OCI-LY3 (cell line): ENCODE measurements at regions not wholly inside any gene's neighbourhood (a gene's known extent, or its start where the extent isn't known, plus 50 kb on each side); places are given as distances from the start of the nearest gene placed in this dataset.

ENCODE experiments used
- EZH2phosphoT487 ChIP-seq: fragments of 200-600 bp; shearing (Covaris generic); IDR thresholded peaks from 2 replicates; pipeline ENCODE4 v1.6.1; 2018; ENCODE audit warnings: antibody characterized with exemption, mixed run types, low read depth
- TF ChIP-seq, protein P1 (sequence below): fragments of 200-600, 300-600 bp; sonication (generic); IDR thresholded peaks from 2 replicates; pipeline ENCODE4 v1.5.1; 2014; ENCODE audit warnings: antibody characterized with exemption, low read length, low read depth

DNA sequence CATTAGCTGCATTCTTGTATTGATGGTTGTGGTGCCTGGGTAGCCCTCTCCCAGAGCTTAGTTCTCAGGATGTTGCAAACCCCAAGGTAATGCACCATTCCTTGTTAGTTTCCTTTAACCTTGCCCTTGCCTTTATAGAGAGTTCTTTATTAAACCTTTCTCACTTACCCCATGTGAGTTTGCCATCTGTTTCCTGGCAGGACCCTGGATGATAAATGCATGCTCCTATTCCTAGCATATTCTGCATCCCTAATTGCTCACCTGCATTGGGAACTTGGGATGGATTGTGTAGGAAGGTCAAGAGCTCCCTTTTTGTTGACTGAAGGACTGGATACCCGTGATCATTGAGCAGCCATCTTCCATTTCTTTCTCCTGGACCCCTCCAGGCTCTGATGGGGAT lies 59.9 kb upstream of the AP1S2 start:
- TF ChIP-seq, protein P1, sequence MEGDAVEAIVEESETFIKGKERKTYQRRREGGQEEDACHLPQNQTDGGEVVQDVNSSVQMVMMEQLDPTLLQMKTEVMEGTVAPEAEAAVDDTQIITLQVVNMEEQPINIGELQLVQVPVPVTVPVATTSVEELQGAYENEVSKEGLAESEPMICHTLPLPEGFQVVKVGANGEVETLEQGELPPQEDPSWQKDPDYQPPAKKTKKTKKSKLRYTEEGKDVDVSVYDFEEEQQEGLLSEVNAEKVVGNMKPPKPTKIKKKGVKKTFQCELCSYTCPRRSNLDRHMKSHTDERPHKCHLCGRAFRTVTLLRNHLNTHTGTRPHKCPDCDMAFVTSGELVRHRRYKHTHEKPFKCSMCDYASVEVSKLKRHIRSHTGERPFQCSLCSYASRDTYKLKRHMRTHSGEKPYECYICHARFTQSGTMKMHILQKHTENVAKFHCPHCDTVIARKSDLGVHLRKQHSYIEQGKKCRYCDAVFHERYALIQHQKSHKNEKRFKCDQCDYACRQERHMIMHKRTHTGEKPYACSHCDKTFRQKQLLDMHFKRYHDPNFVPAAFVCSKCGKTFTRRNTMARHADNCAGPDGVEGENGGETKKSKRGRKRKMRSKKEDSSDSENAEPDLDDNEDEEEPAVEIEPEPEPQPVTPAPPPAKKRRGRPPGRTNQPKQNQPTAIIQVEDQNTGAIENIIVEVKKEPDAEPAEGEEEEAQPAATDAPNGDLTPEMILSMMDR: no peak
- TF ChIP-seq EZH2phosphoT487: no peak
